ENCODE measurements at regions not wholly inside any gene's neighbourhood (a gene's known extent, or its start where the extent isn't known, plus 50 kb on each side); places are given as distances from the start of the nearest gene placed in this dataset.

DNA sequence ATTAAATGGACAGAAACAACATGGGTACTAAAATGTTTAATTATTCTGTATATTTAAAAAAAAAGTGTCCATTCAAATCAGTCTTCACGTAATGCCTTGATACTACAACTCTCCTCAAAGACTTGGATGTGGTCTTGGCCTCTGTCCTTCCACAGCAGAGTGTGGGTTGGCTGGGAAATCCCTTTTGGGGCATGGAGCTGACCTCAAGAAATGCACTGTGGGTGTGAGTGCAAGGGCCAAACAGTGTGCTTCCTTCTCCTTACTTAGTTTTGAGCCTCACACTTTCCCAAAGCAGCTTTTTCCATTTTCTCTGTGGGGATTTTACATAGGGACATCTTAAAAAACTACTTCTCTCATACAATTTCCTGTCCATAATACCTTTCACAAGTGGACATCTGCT, 607.4 kb downstream of the EFNB2 start:
- DNase-seq (ENCODE audit: low read depth): no peak

DNA sequence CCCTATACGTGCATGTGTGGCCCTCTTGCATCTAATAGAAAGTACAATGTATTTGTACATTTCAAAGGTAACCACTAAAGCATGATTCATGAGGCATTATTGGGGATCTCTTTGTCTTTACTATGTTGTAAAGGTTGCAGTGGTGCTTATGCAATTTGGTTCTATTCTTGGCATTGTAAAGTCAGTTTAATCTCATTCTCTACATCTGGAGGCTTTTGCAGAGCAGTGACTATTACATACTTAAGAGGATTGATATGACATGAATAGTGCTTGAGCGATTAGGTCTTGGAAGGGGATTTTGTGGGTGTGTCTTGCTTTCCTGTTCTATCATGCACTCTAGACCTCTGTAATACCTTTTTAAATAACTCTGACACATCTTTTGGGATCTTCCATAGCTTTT, 610.0 kb downstream of the EFNB2 start:
- DNase-seq (ENCODE audit: low read depth): no peak

DNA sequence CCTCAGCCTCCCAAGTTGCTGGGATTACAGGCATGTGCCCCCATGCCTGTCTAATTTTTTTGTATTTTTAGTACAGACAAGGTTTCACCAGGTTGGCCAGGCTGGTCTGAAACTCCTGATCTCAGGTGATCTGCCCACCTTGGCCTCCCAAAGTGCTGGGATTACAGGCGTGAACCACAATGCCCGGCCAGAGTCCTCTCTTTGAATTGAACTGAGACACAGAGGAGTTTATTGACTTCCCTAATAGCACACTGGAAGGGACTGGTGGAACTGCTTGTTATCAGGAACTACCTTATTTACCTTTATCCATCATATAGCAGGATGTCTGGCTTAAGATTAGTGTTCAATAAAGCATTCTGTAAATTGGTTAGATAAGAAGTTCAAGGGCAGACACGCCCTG, 613.8 kb downstream of the EFNB2 start:
- no peak for DNase-seq (ENCODE audit: low read depth)

DNA sequence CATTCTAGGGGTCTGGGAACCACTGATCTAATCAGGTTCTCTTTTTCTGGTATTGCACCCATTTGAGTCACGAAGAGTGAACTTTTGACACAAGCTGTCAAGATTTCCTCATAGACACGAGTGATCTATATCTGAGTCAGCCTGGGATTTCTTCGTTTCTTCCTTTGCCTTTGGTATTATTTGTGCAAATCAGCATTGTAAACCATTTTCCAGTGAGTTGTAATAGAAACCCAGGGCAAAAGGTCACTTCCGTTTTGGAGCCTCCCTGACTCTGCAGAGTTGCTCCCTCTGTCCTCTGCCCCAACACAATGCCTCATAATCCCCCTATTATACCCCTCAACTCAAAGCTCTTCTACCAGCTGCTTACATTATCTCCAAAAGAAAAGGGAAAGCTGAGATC, 615.1 kb downstream of the EFNB2 start:
- no peak for DNase-seq (ENCODE audit: low read depth)

DNA sequence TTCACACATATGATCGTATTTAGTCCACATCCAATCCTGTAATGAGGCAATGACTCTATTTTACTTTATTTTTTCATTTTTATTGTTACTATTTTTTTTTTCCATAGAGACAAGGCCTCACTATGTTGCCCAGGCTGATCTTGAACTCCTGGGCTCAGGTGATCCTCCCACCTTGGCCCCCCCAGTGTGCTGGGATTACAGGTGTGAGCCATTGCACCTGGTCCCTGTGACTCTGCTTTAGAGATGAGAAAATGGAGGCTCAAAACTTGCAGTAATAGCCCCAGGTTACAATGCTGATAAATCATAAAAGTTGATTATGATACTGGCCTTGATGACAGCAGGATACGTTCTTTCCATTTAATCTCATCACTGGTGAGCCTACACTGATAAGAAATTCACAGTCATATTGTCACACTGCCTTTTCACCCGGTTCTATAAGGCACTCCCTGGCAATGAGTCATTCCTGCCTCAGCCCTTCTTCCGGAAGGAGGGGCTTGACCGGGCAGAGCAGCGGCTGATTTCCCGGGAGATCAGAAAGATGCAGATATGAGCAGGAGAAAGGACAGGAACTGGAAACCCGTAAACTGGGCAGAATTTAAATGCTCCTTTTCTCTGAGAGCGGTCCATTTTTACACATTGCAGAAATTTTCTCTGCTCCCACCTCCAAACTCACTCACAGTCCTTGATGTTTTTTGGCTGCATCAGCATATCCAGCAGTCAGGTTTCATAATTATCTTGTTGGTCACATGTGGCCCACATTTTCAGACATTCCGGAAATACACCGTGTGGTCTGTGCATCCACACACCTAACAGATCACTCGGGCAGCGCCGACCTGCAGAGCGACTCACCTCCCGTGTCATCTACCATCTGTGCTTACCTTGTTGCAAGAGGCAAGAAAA, 616.4 kb downstream of the EFNB2 start:
- DNase-seq (ENCODE audit: low read depth): no peak

DNA sequence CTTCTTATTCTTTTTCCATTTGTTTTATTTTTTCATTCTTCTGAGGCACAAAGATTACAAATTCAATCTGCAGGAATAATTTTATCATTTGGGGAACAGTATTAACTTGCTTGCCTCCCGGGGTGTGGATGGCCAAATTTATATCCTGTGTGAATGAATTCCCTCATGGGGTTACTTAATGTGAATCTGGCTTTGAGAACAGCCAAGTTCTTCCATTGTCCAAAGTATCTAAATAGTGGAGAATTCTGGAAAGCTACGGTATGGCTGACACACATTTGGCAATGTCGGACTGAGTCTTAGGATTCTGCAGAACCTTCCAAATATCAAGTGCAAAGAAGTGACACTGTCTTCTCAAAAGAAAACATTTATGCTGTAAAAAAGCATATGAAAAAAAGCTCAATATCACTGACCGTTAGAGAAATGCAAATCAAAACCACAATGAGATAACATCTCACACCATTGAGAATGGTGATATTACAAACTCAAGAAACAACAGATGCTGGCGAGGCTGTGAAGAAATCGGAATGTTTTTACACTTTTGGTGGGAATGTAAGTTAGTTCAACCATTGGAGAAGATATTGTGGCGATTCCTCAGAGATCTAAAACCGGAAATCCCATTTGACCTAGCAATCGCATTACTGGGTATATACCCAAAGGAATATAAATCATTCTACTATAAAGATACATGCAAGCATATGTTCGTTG, 620.2 kb downstream of the EFNB2 start:
- no peak for DNase-seq (ENCODE audit: low read depth)

DNA sequence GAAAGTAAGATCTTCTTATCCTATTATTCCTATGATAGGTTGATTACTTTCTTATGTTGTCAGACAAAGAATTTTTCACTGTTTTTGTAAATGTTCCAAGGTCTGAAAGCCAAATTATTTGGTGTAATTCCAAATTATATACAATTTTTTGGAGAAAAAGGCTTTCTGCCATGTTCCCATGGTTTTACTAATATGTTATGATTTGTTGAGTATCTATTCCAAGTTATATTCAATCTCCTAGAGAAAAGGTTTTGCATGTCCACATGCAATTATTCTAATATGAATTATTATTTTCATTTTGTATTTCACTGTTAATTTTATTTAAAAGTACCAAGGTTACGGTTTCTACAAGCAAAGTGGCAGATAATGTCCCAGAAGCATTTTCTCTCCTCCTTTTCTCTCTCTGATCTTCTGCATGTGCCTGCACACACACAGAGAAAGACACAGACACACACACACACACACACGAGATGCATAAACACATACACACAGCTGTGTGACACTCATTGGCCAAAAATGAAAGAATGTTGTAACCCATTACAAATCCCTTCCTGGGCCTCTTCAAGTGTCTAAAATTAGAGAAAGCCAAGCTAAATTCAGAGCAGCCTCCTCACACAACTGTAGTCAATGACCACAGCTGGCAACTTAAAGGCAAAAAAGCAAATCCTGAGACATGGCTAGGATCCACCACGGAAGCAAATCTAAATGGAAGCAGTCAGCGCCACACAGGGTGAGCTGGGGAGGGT, 621.0 kb downstream of the EFNB2 start:
- DNase-seq (ENCODE audit: low read depth): no peak

DNA sequence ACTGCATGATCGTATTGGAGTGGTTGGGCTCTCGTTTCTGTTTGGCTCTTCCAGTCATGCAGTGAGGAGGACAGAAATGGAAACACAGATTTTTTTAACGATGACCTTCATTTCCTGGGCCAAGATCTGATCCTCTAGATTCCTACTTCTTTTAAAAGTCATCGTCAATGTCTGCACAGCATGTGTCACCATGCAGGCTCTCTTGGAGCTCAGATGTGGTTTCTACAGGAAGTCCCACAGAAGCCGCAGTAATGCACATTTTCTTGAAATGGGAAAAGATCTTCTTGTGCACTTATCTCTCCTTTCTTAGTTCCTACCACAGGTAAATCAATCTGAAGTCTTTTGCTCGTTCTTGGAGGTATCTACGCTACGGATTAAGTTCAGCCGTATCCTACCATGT, 626.9 kb downstream of the EFNB2 start:
- no peak for DNase-seq (ENCODE audit: low read depth)

DNA sequence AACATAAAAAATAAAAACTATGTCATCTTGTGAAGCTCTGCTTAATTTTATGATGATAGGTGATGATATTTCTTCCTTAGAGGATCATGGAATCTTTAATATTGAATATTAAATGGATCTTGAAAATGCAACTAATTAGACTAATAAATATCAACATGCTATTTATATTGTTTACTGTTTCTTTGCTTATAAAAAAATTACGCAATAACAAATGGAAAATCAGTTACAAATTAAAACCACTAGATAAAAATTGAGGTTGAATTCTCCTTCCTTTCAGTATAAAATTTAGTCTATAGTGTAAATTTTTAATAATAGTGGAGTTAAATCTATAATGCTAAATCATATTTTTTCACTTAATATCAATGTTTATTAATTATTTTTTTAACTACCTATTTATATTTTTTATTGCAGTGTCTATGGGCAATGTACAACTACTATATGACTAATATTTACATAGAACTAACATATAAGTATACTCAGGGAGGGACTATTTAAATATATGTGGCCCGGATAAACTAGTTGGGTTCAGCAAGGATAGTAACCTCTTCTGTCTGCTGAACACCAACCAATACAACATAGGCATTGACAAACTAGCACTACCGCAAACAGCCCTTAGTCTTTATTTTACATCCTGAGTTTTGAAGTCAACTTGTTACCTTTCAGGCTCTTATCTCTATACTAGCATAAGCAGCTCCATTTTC, 628.0 kb downstream of the EFNB2 start:
- no peak for DNase-seq (ENCODE audit: low read depth)

DNA sequence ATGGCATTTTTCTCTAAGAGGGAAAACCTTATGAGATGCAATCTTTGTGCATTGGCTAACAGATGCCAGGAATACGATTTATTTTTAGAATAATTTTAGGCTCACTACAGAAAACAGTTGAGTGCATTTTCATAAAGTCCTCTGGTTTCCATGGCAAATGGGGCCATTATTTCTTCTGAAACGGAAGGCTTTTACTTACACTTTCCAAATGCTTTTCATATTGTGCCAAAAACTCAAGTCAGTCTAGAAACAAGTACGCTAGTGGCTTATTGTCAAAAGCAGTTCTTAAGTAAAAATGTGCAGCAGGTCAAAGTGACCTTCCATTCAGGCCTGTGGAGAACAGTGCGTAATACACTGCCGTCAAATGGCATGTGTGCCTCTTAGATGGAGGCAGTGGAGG, 628.7 kb downstream of the EFNB2 start:
- no peak for DNase-seq (ENCODE audit: low read depth)

DNA sequence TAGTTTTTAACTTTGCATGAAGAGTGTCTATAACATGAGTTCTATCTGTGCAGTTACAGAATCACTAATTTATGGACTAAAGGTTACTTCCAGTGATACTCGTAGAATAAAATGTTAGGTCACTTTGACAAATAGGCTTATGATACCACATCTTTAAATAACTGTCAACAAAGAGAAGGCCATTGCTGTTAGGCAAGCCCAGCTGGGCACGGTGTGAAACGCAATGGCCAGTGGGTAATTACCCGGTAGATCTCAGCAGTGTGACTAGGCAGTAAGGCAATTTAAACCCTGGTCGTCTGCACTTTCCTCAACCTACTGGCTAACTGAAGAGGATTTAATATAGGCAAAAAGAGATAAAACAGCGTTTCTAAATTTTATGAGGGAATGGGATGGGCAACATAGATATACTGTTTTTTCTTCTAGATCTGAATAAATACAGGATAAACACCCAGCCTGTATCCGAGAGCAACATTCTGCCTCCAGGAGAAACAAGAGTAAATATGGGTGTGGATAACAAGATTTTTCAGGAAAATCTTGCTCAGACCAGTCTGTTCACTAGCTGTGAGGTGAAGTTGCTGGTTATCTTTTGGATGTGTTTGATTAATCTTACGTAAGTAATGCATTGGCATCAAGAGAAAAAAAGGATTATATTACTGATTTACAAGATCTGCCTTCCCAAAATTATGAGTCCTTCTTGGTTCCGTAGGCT, 631.3 kb downstream of the EFNB2 start:
- no peak for DNase-seq (ENCODE audit: low read depth)

DNA sequence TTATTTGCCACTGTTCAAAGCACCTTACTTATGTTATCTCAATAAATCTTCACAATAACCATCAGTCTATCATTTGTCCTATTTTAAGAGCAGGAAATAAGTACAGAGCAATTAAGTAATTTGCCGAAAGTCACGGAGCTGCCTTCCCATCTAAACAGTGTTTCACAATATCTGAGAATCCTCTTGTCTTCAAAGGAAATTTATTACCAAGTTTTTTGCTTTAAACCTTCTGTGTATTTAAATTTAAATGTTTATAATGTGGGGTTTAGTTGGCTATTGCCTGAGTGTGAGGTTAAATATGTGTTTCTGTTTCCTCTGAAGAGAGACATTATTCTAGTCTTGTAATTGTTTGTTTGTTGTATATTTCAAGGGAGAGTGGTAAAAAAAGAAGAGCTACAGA, 633.1 kb downstream of the EFNB2 start:
- no peak for DNase-seq (ENCODE audit: low read depth)

DNA sequence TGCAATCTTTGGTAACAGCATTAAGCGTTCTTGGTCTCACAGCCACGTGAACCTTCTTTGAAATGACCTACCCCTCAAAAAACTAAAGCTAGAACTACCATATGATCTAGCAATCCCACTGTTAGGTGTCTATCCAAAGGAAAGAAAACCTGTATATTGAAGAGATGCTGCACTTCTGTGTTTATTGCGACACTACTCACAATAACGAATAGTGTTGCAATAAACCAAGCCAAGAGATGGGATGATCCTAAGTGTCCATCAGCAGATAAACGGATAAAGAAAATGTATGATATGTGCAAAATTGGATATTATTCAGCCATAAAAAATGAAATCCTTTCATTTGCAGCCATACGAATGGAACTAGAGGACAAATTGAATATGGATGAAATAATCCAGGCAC, 637.9 kb downstream of the EFNB2 start:
- no peak for DNase-seq (ENCODE audit: low read depth)

DNA sequence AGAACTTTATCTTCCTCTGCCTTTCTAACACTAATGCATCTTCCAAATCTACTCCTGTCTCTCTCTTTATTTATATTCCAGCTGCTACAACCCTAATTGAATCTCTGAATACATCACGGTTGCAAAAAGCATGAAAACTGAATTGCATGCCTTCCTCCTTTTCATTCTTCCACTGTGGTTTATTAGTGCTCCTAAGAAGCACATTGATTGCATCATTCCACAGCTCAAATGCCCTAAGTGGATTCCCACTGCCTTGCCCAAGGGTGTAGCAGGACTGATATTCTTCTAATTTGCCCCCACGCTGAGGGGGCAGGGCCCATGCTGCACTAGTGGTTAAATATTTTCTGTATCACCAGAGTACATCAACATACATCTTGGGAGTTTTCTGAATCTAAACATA, 640.8 kb downstream of the EFNB2 start:
- DNase-seq (ENCODE audit: low read depth): no peak

DNA sequence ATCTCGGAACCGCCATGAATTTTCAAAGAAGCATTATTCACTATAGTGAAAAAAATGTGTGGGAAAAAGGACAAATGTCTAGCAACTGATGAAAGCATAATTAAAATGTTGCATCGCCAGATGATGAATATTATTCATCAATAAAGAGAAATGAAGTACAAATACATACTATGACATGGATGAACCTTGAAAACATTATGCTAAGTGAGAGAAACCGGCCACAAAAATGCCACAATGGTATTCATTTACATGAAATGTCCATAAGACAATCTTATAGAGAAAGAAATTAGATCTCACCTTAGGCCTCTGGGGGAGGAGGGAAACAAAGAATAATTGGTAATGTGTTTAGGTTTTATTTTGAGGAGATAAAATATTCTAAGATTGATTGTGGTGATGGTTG, 645.0 kb downstream of the EFNB2 start:
- no peak for DNase-seq (ENCODE audit: low read depth)

DNA sequence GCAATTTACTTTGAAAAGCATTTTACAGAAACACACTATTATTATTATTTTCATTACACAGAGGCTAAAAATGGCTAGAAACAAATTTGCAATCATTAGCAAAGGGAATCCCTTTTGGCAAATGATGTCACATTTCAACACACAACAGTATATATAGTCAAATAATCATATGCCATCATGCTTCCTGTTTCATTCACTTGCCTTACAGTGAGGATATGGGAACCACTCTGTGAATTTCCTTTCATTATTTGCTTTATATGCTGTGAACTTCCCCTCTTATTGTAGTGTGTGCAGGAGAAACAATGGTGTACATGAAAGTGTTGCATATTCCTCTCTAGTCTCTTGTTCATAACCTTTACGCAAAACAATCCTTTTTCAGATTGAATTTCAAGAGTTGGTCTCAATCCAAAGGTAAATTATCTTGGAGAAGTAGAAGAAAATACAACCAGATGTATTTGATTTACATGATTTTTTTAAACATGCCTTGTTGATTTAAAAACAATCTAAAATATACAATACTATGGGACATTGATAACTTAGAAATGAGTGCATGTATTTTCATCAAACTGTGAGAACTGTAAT, 657.3 kb downstream of the EFNB2 start:
- DNase-seq (ENCODE audit: low read depth): no peak

DNA sequence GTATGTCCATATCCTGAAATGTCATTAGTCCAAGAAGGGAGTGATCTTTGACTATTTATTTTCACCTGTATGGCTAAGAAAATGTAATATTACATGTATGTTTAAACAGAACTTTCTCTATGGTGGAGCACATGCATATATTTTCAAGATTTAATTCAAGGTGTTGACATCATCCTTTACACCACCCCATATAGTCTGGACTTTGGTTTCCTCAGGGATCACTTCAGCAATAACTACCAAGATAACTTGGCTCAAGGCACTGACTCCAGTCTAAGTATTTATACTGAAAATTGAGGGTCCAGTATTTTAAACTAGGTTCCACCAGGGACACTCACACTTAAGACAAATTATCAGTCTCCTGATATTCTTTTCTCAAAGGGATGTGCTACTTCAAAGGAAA, 660.6 kb downstream of the EFNB2 start:
- DNase-seq (ENCODE audit: low read depth): no peak

DNA sequence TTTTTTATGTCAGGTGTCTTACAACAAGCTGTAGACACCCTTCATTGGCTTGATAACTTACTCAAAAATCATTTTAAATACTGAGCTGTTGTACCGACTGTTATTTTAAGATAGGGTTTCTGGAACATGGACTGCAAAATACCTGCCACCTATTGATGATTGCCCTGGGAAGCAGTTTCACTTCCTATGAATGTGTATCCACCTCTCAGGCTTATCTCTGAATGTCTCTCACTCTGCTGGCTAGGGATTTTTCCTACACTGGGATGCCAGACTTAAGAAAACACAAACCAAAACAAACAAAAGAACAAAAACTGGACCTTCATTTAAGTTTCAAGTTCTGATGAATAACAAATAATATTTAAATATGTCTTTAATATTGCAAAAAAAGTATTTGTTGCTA, 663.7 kb downstream of the EFNB2 start:
- no peak for DNase-seq (ENCODE audit: low read depth)

DNA sequence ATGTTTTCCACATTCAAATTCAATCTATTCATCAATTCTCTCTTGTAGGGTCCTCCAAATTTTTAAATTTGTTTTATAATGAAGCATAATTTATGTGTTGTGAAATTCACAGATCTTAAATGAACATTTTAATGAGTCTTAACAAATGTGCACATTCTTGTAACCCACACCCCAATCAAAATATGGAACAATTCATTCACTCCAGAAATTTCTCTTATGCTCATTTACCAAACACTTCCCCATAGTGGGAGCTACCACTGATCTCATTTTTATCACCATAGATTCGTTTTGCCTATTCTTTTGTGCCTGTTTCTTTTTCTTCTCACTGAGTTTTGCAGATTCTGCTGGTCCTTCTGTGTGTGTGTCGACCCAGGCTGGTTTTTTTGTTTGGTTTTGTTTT, 664.1 kb downstream of the EFNB2 start:
- DNase-seq (ENCODE audit: low read depth): no peak

DNA sequence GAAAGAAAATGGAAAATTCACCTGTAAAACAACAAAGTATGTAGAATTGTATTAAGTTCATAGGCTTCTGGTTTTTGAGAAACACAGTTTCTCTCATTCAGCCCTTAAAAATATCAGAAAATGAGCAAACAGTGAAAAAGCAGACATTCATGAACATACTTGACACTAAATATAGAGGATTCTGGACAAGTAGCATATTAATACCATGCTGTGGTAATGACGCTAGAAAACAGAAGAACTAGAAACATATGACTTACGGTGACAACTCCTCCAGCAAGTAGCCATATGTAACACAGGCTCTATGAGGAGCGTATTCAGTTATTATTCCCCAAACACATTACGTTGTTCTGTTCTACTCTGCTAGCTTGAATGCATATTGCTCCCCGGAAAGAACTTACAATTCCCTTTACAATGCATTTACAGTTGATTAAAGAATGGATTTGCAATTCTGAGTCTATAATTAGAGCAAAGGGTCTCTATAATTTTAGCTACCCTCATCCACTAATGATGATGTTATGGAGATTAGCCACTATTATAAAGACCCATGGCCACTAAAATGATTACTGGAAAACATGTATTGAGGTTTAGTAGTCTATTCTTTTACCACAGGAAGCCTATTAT, 672.1 kb downstream of the EFNB2 start:
- no peak for DNase-seq (ENCODE audit: low read depth)

DNA sequence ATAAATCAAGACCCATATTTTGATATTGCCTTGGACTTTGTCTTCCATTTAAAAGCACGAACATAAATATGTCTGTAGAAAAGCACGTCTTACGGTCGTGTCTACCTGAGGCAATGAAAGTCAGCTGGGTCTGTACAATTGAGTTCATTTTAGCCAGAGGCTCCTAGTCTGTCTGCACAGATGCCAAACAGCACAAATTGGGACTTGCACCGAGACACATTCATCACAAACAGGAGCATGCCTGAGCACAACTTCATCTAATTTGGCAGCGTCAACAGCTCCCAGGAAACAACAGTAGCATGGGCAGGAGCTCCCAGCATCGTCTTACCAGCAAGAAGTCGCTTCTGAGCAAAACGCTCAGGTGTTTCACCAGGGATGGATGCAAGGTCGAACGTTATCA, 687.0 kb downstream of the EFNB2 start:
- DNase-seq (ENCODE audit: low read depth): no peak

Measured in stimulated activated CD8-positive, alpha-beta memory T cell treated with anti-CD3 and anti-CD28 coated beads, Interleukin-4, amount 100 ng/mL, for 24 hours (primary cell).